Upper lobe of right lung (tissue), 1 donor: ENCODE measurements at regions not wholly inside any gene's neighbourhood (a gene's known extent, or its start where the extent isn't known, plus 50 kb on each side); places are given as distances from the start of the nearest gene placed in this dataset.

Experiments
- ATAC-seq: fragments of 200-7000 bp; cut with Tn5 transposase; one replicate; pipeline ENCODE4 v1.9.1; 2020; ENCODE audit warnings: mild to moderate bottlenecking, moderate library complexity
- DNase-seq: peaks from one replicate; pipeline ENCODE4 v3.0.0-alpha.2; 2020
- H3K27ac ChIP-seq: fragments of 200-600 bp; one replicate; pipeline ENCODE4 v1.8.0; 2022
- H3K27me3 ChIP-seq: fragments of 200-600 bp; one replicate; pipeline ENCODE4 v1.8.0; 2022; ENCODE audit warnings: mild to moderate bottlenecking
- H3K36me3 ChIP-seq: fragments of 200-600 bp; one replicate; pipeline ENCODE4 v1.8.0; 2022
- H3K4me1 ChIP-seq: fragments of 200-600 bp; one replicate; pipeline ENCODE4 v1.8.0; 2022
- H3K4me3 ChIP-seq: fragments of 200-600 bp; one replicate; pipeline ENCODE4 v1.8.0; 2022; ENCODE audit warnings: mild to moderate bottlenecking
- H3K9me3 ChIP-seq: fragments of 200-600 bp; one replicate; pipeline ENCODE4 v1.8.0; 2022
- CTCF ChIP-seq: fragments of 200-600 bp; IDR thresholded peaks from one replicate; pipeline ENCODE4 v1.8.0; 2022; ENCODE audit warnings: antibody characterized with exemption
- intact Hi-C: fragments of 100-400 bp; cut with DNase I; formaldehyde crosslinking; loops from one replicate; pipeline ENCODE4 v1.11.0; 2022
- donor health status: DM: no; HTN: yes; CAD: no; lungs with severe emphysema.

DNA sequence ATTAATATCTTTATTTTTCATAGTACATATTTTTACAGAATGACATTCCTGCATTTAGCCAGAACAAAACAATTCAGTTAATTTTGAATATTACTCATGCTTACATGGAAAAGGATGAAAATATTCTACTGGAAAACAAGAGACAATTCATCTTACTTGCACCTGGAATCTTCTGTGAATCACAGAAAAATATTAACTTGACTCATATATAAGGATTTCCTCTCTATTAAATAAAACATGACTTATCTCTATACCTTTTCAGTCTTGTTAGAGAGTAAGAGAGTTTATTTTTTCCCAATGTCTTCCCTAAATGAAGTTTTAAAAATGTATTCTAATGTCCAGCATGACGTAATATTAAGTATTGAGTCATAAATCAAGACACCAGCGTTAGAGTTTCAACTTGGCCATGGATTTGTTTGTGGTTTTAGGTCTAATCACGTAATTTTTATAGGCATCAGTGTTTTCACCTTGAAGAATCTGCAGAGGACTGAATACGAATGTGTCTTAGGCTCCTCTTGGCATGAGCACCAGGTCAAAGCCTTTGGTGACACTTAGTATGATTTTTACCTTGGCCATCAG lies 445.1 kb upstream of the JAG1 start:
- H3K36me3 ChIP-seq, result no peaks in the 10 kb centered on the region
- no peaks in the 10 kb centered on the region for H3K27me3 ChIP-seq
- no peak for DNase-seq
- intact Hi-C loops, result no loop called here
- TF ChIP-seq CTCF, result no peak
- H3K27ac ChIP-seq, result no peak overlapping the region
- ATAC-seq, result no peak
- H3K9me3 ChIP-seq, result no peaks in the 10 kb centered on the region
- H3K4me3 ChIP-seq, result no peak overlapping the region
- H3K4me1 ChIP-seq, result no peaks in the 10 kb centered on the region

GRCh38 chr20:11119573-11119972 lies 445.8 kb upstream of the JAG1 start:
- no peak overlapping the region for H3K27ac ChIP-seq
- no peaks in the 10 kb centered on the region for H3K4me1 ChIP-seq
- no peak for ATAC-seq
- H3K4me3 ChIP-seq, result no peak overlapping the region
- no peaks in the 10 kb centered on the region for H3K27me3 ChIP-seq
- no peaks in the 10 kb centered on the region for H3K9me3 ChIP-seq
- intact Hi-C loops, result no loop called here
- H3K36me3 ChIP-seq, result no peaks in the 10 kb centered on the region
- DNase-seq, result no peak
- TF ChIP-seq CTCF, result no peak

GRCh38 chr20:11120431-11120830 lies 446.6 kb upstream of the JAG1 start:
- intact Hi-C loops, result no loop called here

DNA sequence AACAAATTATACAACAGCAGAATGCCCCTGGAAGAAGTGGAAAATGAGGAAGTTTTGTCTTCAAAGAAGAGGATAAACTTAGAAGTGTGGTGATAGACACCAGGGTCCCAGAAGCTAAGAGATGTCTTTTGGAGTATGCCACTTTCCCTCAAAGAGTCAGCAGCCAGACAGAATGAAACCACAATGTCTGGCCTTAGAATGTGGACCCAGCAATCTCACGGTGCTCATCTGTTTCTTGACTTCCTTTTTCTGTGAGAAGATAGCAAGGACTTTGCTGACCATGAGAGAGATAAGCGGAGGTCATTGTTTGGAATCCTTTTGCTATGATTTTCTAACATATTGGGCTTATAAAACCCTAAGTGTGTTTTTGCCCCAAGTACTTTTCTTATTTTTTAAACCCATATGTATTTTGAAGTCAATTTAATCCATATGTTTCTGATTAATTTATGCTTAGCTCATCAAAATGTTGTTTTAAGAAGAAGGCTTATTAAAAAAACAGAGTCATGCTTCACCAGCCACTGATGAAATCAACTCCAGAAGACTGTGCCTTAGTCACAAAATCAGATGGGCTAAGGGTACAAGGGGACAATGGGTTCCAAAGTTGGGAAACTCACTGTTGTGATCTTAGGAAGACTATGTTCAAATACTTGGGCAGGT lies 451.2 kb upstream of the JAG1 start:
- Histone ChIP-seq H3K27me3 (no peaks in the 10 kb centered on the region), H3K36me3 (no peaks in the 10 kb centered on the region), H3K9me3 (no peaks in the 10 kb centered on the region), H3K4me3 (no peak overlapping the region), H3K4me1 (no peaks in the 10 kb centered on the region), H3K27ac (no peak overlapping the region)
- no peak for ATAC-seq
- intact Hi-C loops, result no loop called here
- DNase-seq, result no peak
- no peak for TF ChIP-seq CTCF

More at GRCh38 chr20:11120431-11120830, 446.6 kb upstream of the JAG1 start:
- Histone ChIP-seq H3K4me1 (no peaks in the 10 kb centered on the region), H3K36me3 (no peaks in the 10 kb centered on the region), H3K27me3 (no peaks in the 10 kb centered on the region), H3K9me3 (no peaks in the 10 kb centered on the region), H3K27ac (no peak overlapping the region), H3K4me3 (no peak overlapping the region)
- no peak for TF ChIP-seq CTCF
- ATAC-seq (no peak), DNase-seq (no peak)

DNA sequence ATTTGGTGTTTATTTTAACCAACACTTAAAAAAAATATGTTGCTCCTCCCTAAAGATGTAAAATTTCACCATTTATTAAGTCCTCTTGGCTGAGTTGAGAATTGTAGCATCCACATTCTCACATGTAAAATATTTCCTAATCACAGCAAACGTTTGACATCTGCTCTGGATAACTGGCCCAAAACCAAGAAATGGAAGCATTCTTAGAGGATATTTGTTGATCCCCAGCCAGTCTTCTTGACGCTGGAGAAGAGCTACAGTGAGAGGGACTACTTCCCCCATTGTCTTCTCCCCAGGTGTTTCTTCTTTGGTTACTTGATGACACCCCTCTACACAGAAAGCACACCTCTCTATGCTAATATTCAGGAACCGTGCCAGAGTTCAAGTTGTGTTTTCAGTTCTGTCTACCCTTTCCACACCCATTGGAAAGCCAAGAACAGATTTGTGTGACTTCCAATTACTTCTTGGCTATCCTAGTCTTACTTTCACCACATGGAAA lies 454.5 kb upstream of the JAG1 start:
- ATAC-seq (no peak), DNase-seq (no peak)
- intact Hi-C loops, result no loop called here
- Histone ChIP-seq H3K27ac (no peak overlapping the region), H3K36me3 (no peaks in the 10 kb centered on the region), H3K4me1 (no peaks in the 10 kb centered on the region), H3K27me3 (no peaks in the 10 kb centered on the region), H3K4me3 (no peak overlapping the region), H3K9me3 (no peaks in the 10 kb centered on the region)
- no peak for TF ChIP-seq CTCF
